CD4-positive, alpha-beta T cell treated with Interleukin-10 for 1 hour (primary cell): ENCODE measurements at regions not wholly inside any gene's neighbourhood (a gene's known extent, or its start where the extent isn't known, plus 50 kb on each side); places are given as distances from the start of the nearest gene placed in this dataset.

Experiments
- DNase-seq: peaks from one replicate; pipeline ENCODE4 v3.0.0-alpha.2; 2020

- no peak for DNase-seq
Observed at GRCh38 chr6:133697666-133698065, 191.2 kb upstream of the TCF21 start.

- DNase-seq, result no peak
Observed at GRCh38 chr6:133698272-133698671, 190.6 kb upstream of the TCF21 start.

- DNase-seq, result no peak
Observed at GRCh38 chr6:133699741-133700385, 189.1 kb upstream of the TCF21 start.

- DNase-seq, result no peak
Observed at GRCh38 chr6:133701633-133702331, 187.1 kb upstream of the TCF21 start.

- no peak for DNase-seq
Observed at GRCh38 chr6:133704371-133704770, 184.5 kb upstream of the TCF21 start.

- DNase-seq, result no peak
Observed at GRCh38 chr6:133705066-133705465, 183.8 kb upstream of the TCF21 start.

GRCh38 chr6:133705731-133706130, 183.2 kb upstream of the TCF21 start:
- no peak for DNase-seq

GRCh38 chr6:133707456-133707855, 181.5 kb upstream of the TCF21 start:
- DNase-seq, result peak; percentile 33

GRCh38 chr6:133710826-133711225, 178.1 kb upstream of the TCF21 start:
- DNase-seq, result no peak

- DNase-seq, result no peak
Observed at GRCh38 chr6:133715270-133715669, 173.6 kb upstream of the TCF21 start.

- DNase-seq, result no peak
Observed at GRCh38 chr6:133724726-133725125, 164.2 kb upstream of the TCF21 start.

- no peak for DNase-seq
Observed at GRCh38 chr6:133726188-133726587, 162.7 kb upstream of the TCF21 start.

- DNase-seq, result no peak
Observed at GRCh38 chr6:133730881-133731280, 158.0 kb upstream of the TCF21 start.

- no peak for DNase-seq
Observed at GRCh38 chr6:133740218-133740617, 148.7 kb upstream of the TCF21 start.

GRCh38 chr6:133740816-133741215, 148.1 kb upstream of the TCF21 start:
- no peak for DNase-seq

- no peak for DNase-seq
Observed at GRCh38 chr6:133741375-133741861, 147.5 kb upstream of the TCF21 start.

- no peak for DNase-seq
Observed at GRCh38 chr6:133743621-133744020, 145.3 kb upstream of the TCF21 start.

- DNase-seq, result no peak
Observed at GRCh38 chr6:133746417-133746770, 142.5 kb upstream of the TCF21 start.

GRCh38 chr6:133748628-133749027, 140.3 kb upstream of the TCF21 start:
- DNase-seq, result no peak

GRCh38 chr6:133749427-133749826, 139.5 kb upstream of the TCF21 start:
- DNase-seq, result no peak

GRCh38 chr6:133752129-133752528, 136.8 kb upstream of the TCF21 start:
- DNase-seq, result no peak

GRCh38 chr6:133753756-133754155, 135.2 kb upstream of the TCF21 start:
- DNase-seq, result no peak

GRCh38 chr6:133754298-133754697, 134.6 kb upstream of the TCF21 start:
- no peak for DNase-seq

GRCh38 chr6:133756078-133756695, 132.7 kb upstream of the TCF21 start:
- no peak for DNase-seq
